Uterus (tissue), 2 donors: ENCODE measurements at regions not wholly inside any gene's neighbourhood (a gene's known extent, or its start where the extent isn't known, plus 50 kb on each side); places are given as distances from the start of the nearest gene placed in this dataset.

Experiments used
- POLR2A ChIP-seq, 2 donors: fragments of 450-650 bp; IDR thresholded peaks; one replicate each; pipeline ENCODE4 v1.6.1; 2016; ENCODE audit warnings: antibody characterized with exemption in 2 of 2, mild to moderate bottlenecking in 1 of 2, moderate library complexity in 1 of 2
- TF ChIP-seq, protein P1 (sequence below), 4 experiments: fragments of 200-600 bp in 2 of 4; fragments of 450-650 bp in 2 of 4; sonication (generic) in 2 of 4; IDR thresholded peaks; one replicate each; pipeline ENCODE4 v1.5.1; 2016 to 2019; ENCODE audit warnings: antibody characterized with exemption in 4 of 4, mild to moderate bottlenecking in 2 of 4, moderate library complexity in 1 of 4

DNA sequence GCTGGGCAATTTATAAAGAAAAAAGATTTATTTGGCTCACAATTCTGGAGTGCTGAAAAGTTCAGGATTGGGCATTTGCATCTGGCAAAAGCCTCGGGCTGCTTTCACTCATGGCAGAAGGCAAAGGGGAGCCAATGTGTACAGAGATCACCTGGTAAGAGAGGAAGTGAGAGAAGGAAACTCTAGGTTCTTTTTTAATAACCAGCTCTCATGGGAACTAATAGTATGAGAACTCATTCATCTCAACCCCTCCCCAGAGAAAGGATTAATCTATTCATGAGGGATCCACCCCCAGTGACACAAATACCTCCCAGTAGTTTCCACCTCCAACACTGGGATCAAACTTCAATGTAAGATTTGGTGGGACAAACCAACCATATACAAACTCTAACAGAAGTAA, 129.0 kb downstream of the EVA1A start:
- TF ChIP-seq, protein P1, sequence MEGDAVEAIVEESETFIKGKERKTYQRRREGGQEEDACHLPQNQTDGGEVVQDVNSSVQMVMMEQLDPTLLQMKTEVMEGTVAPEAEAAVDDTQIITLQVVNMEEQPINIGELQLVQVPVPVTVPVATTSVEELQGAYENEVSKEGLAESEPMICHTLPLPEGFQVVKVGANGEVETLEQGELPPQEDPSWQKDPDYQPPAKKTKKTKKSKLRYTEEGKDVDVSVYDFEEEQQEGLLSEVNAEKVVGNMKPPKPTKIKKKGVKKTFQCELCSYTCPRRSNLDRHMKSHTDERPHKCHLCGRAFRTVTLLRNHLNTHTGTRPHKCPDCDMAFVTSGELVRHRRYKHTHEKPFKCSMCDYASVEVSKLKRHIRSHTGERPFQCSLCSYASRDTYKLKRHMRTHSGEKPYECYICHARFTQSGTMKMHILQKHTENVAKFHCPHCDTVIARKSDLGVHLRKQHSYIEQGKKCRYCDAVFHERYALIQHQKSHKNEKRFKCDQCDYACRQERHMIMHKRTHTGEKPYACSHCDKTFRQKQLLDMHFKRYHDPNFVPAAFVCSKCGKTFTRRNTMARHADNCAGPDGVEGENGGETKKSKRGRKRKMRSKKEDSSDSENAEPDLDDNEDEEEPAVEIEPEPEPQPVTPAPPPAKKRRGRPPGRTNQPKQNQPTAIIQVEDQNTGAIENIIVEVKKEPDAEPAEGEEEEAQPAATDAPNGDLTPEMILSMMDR (IDR thresholded peaks at IDR 0.05), result no peak
- TF ChIP-seq POLR2A (IDR thresholded peaks at IDR 0.05), result no peak
